Stimulated activated naive CD8-positive, alpha-beta T cell treated with anti-CD3 and anti-CD28 coated beads, Interleukin-15, amount 100 ng/mL, for 72 hours (primary cell): ENCODE measurements at regions not wholly inside any gene's neighbourhood (a gene's known extent, or its start where the extent isn't known, plus 50 kb on each side); places are given as distances from the start of the nearest gene placed in this dataset.
"Not testable (repeated sequence)": the region's sequence is repeated elsewhere in the genome, so short reads cannot be mapped to it uniquely, and the experiment has no call there.

ENCODE experiments used
- ATAC-seq: fragments of 150-1000 bp; cut with Tn5 transposase; 2 replicates; pipeline ENCODE4 v1.10.0; 2021; ENCODE audit warnings: mild to moderate bottlenecking, moderate library complexity
- DNase-seq, 2 donors: peaks; one replicate each; pipeline ENCODE4 v3.0.0; 2021 to 2022
- H3K27ac Mint-ChIP-seq, 2 donors: one replicate each; pipeline ENCODE4 v1.8.0; 2022; ENCODE audit warnings: mild to moderate bottlenecking in 2 of 2, mixed read lengths in 2 of 2, moderate library complexity in 2 of 2
- H3K27me3 Mint-ChIP-seq: one replicate; pipeline ENCODE4 v1.8.0; 2022; ENCODE audit warnings: mixed read lengths
- H3K4me1 Mint-ChIP-seq: one replicate; pipeline ENCODE4 v1.8.0; 2022; ENCODE audit warnings: mild to moderate bottlenecking, mixed read lengths
- H3K4me3 Mint-ChIP-seq, 2 donors: one replicate each; pipeline ENCODE4 v1.8.0; 2022; ENCODE audit warnings: mild to moderate bottlenecking in 2 of 2, mixed read lengths in 2 of 2, moderate library complexity in 1 of 2
- H3K9me3 Mint-ChIP-seq, 2 donors: one replicate each; pipeline ENCODE4 v1.8.0; 2022; ENCODE audit warnings: mixed read lengths in 2 of 2

- peaks cover 5 to 16% of the 10 kb centered on the region in 2 donors for H3K9me3 Mint-ChIP-seq
- no peaks in the 10 kb centered on the region for H3K27me3 Mint-ChIP-seq
- no peaks in the 10 kb centered on the region for H3K4me1 Mint-ChIP-seq
- ATAC-seq (no peak), DNase-seq (no peak)
- no peak overlapping the region for H3K27ac Mint-ChIP-seq
- H3K4me3 Mint-ChIP-seq, result no peak overlapping the region
Observed at GRCh38 chr14:43438056-43438455, 1069.0 kb downstream of the FSCB start.

GRCh38 chr14:43418324-43418723 is 1088.8 kb downstream of the FSCB start:
- no peak overlapping the region for H3K27ac Mint-ChIP-seq
- H3K27me3 Mint-ChIP-seq, result no peaks in the 10 kb centered on the region
- no peak for DNase-seq
- H3K4me1 Mint-ChIP-seq, result no peaks in the 10 kb centered on the region
- no peak overlapping the region for H3K4me3 Mint-ChIP-seq
- no peak for ATAC-seq
- H3K9me3 Mint-ChIP-seq, result peaks cover 12 to 44% of the 10 kb centered on the region in 2 donors

- no peak overlapping the region for H3K4me3 Mint-ChIP-seq
- DNase-seq (no peak), ATAC-seq (no peak)
- no peaks in the 10 kb centered on the region for H3K27me3 Mint-ChIP-seq
- H3K4me1 Mint-ChIP-seq, result no peaks in the 10 kb centered on the region
- no peak overlapping the region for H3K27ac Mint-ChIP-seq
- peaks cover 12 to 18% of the 10 kb centered on the region in 2 donors for H3K9me3 Mint-ChIP-seq
Observed at GRCh38 chr14:43413084-43413483, 1094.0 kb downstream of the FSCB start.

GRCh38 chr14:43411841-43412240 is 1095.2 kb downstream of the FSCB start:
- Mint-ChIP-seq H3K9me3 (peaks cover 9 to 13% of the 10 kb centered on the region in 2 donors), H3K4me1 (no peaks in the 10 kb centered on the region), H3K4me3 (no peak overlapping the region)

GRCh38 chr14:43410631-43411030 is 1096.5 kb downstream of the FSCB start:
- H3K27ac Mint-ChIP-seq, result no peak overlapping the region
- H3K9me3 Mint-ChIP-seq, result peaks cover 0 to 5% of the 10 kb centered on the region in 2 donors
- DNase-seq (no peak), ATAC-seq (no peak)
- H3K4me3 Mint-ChIP-seq, result no peak overlapping the region
- no peaks in the 10 kb centered on the region for H3K4me1 Mint-ChIP-seq
- H3K27me3 Mint-ChIP-seq, result no peaks in the 10 kb centered on the region

More at GRCh38 chr14:43411841-43412240, 1095.2 kb downstream of the FSCB start:
- no peak for DNase-seq
- no peaks in the 10 kb centered on the region for H3K27me3 Mint-ChIP-seq
- H3K27ac Mint-ChIP-seq, result no peak overlapping the region
- no peak for ATAC-seq

GRCh38 chr14:43408472-43408871 is 1098.6 kb downstream of the FSCB start:
- Mint-ChIP-seq H3K27ac (no peak overlapping the region), H3K27me3 (no peaks in the 10 kb centered on the region), H3K9me3 (peaks cover 10 to 20% of the 10 kb centered on the region in 2 donors), H3K4me3 (no peak overlapping the region), H3K4me1 (no peaks in the 10 kb centered on the region)
- ATAC-seq (no peak), DNase-seq (no peak)

GRCh38 chr14:43407706-43408105 is 1099.4 kb downstream of the FSCB start:
- no peaks in the 10 kb centered on the region for H3K27me3 Mint-ChIP-seq
- H3K4me1 Mint-ChIP-seq, result no peaks in the 10 kb centered on the region
- no peak overlapping the region for H3K27ac Mint-ChIP-seq
- DNase-seq, result no peak
- H3K4me3 Mint-ChIP-seq, result no peak overlapping the region
- no peak for ATAC-seq
- peaks cover 10 to 20% of the 10 kb centered on the region in 2 donors for H3K9me3 Mint-ChIP-seq

GRCh38 chr14:43406931-43407330 is 1100.2 kb downstream of the FSCB start:
- H3K9me3 Mint-ChIP-seq, result peaks cover 10 to 20% of the 10 kb centered on the region in 2 donors
- no peaks in the 10 kb centered on the region for H3K4me1 Mint-ChIP-seq
- H3K27me3 Mint-ChIP-seq, result no peaks in the 10 kb centered on the region
- H3K4me3 Mint-ChIP-seq, result no peak overlapping the region
- H3K27ac Mint-ChIP-seq, result no peak overlapping the region
- DNase-seq (no peak), ATAC-seq (no peak)

- Mint-ChIP-seq H3K27ac (no peak overlapping the region), H3K4me3 (no peak overlapping the region), H3K9me3 (peaks cover 5 to 13% of the 10 kb centered on the region in 2 donors), H3K4me1 (no peaks in the 10 kb centered on the region), H3K27me3 (no peaks in the 10 kb centered on the region)
- DNase-seq (no peak), ATAC-seq (no peak)
Observed at GRCh38 chr14:43399289-43399688, 1107.8 kb downstream of the FSCB start.

GRCh38 chr14:43370565-43370896 is 1136.6 kb downstream of the FSCB start:
- H3K27me3 Mint-ChIP-seq, ATAC-seq, H3K4me3 Mint-ChIP-seq, H3K9me3 Mint-ChIP-seq, DNase-seq, H3K4me1 Mint-ChIP-seq, H3K27ac Mint-ChIP-seq: not testable (repeated sequence)

GRCh38 chr14:43369710-43370564 is 1137.1 kb downstream of the FSCB start:
- no peaks in the 10 kb centered on the region for H3K4me1 Mint-ChIP-seq
- H3K9me3 Mint-ChIP-seq, result peaks cover 4 to 7% of the 10 kb centered on the region in 2 donors
- H3K4me3 Mint-ChIP-seq, result no peak overlapping the region
- DNase-seq (no peak), ATAC-seq (no peak)
- no peaks in the 10 kb centered on the region for H3K27me3 Mint-ChIP-seq
- no peak overlapping the region for H3K27ac Mint-ChIP-seq

GRCh38 chr14:43362586-43362985 is 1144.5 kb downstream of the FSCB start:
- Mint-ChIP-seq H3K4me1 (no peaks in the 10 kb centered on the region), H3K27ac (no peak overlapping the region), H3K27me3 (no peaks in the 10 kb centered on the region), H3K4me3 (no peak overlapping the region), H3K9me3 (no peaks in the 10 kb centered on the region)
- DNase-seq (no peak), ATAC-seq (no peak)

GRCh38 chr14:43361751-43362150 is 1145.3 kb downstream of the FSCB start:
- no peak for ATAC-seq
- DNase-seq, result no peak
- Mint-ChIP-seq H3K4me3 (no peak overlapping the region), H3K27me3 (no peaks in the 10 kb centered on the region), H3K9me3 (no peaks in the 10 kb centered on the region), H3K4me1 (no peaks in the 10 kb centered on the region), H3K27ac (no peak overlapping the region)

GRCh38 chr14:43360239-43360638 is 1146.8 kb downstream of the FSCB start:
- no peak for DNase-seq
- Mint-ChIP-seq H3K9me3 (no peaks in the 10 kb centered on the region), H3K4me1 (no peaks in the 10 kb centered on the region), H3K27ac (no peak overlapping the region), H3K4me3 (no peak overlapping the region), H3K27me3 (no peaks in the 10 kb centered on the region)
- ATAC-seq, result no peak

GRCh38 chr14:43359317-43359716 is 1147.8 kb downstream of the FSCB start:
- no peak for ATAC-seq
- no peak overlapping the region for H3K27ac Mint-ChIP-seq
- H3K4me3 Mint-ChIP-seq, result no peak overlapping the region
- no peaks in the 10 kb centered on the region for H3K27me3 Mint-ChIP-seq
- H3K4me1 Mint-ChIP-seq, result no peaks in the 10 kb centered on the region
- no peak for DNase-seq
- H3K9me3 Mint-ChIP-seq, result no peaks in the 10 kb centered on the region

GRCh38 chr14:43356979-43357545 is 1150.0 kb downstream of the FSCB start:
- no peak for DNase-seq
- no peaks in the 10 kb centered on the region for H3K27me3 Mint-ChIP-seq
- no peaks in the 10 kb centered on the region for H3K9me3 Mint-ChIP-seq
- no peak overlapping the region for H3K4me3 Mint-ChIP-seq
- H3K27ac Mint-ChIP-seq, result no peak overlapping the region
- no peaks in the 10 kb centered on the region for H3K4me1 Mint-ChIP-seq
- ATAC-seq, result no peak
